Mucosa of descending colon (tissue), 3 donors: ENCODE measurements at regions not wholly inside any gene's neighbourhood (a gene's known extent, or its start where the extent isn't known, plus 50 kb on each side); places are given as distances from the start of the nearest gene placed in this dataset.

Experiments
- ATAC-seq: fragments of 200-7000 bp; cut with Tn5 transposase; one replicate; pipeline ENCODE4 v1.9.1; 2020; ENCODE audit warnings: mild to moderate bottlenecking, moderate library complexity
- DNase-seq, 3 donors: peaks; one replicate each; pipeline ENCODE4 v3.0.0-alpha.2; 2020
- H3K36me3 ChIP-seq: fragments of 200-600 bp; one replicate; pipeline ENCODE4 v1.8.0; 2021; ENCODE audit warnings: low read depth, mild to moderate bottlenecking
- H3K4me1 ChIP-seq: fragments of 200-600 bp; one replicate; pipeline ENCODE4 v1.8.0; 2021; ENCODE audit warnings: low read depth, mild to moderate bottlenecking
- H3K4me3 ChIP-seq: fragments of 200-600 bp; one replicate; pipeline ENCODE4 v1.8.0; 2021; ENCODE audit warnings: mild to moderate bottlenecking
- H3K9me3 ChIP-seq: fragments of 200-600 bp; one replicate; pipeline ENCODE4 v1.8.0; 2021; ENCODE audit warnings: mild to moderate bottlenecking
- CTCF ChIP-seq: fragments of 200-600 bp; IDR thresholded peaks from one replicate; pipeline ENCODE4 v1.8.0; 2022; ENCODE audit warnings: antibody characterized with exemption, mild to moderate bottlenecking
- intact Hi-C, 2 donors: fragments of 100-400 bp; cut with DNase I in 1 of 2; cut with micrococcal nuclease in 1 of 2; formaldehyde crosslinking; loops; one replicate each; pipeline versions ENCODE4 v1.11.0 to v1.11.1; 2022; cut with DNase I, micrococcal nuclease
- donor health status: DM: no; HTN: no; CAD: no; lungs with moderate emphysema.
- donor health status: DM: no; HTN: no; CAD: no.
- donor health status: DM: no; HTN: yes; CAD: no.

- Histone ChIP-seq H3K4me3 (no peak overlapping the region), H3K9me3 (no peaks in the 10 kb centered on the region), H3K4me1 (no peaks in the 10 kb centered on the region), H3K36me3 (no peaks in the 10 kb centered on the region)
- intact Hi-C loops: no loop called here
- DNase-seq (peak in 1 of 3 donors; percentile 14), ATAC-seq (no peak)
- TF ChIP-seq CTCF: no peak
These were observed 134.6 kb downstream of the OLFM1 start for GRCh38 chr9:135221951-135222631.

GRCh38 chr9:135222881-135223760 is 135.7 kb downstream of the OLFM1 start:
- intact Hi-C loops: no loop called here
- no peak for TF ChIP-seq CTCF
- H3K4me1 ChIP-seq: no peaks in the 10 kb centered on the region
- ATAC-seq (no peak), DNase-seq (no peak)
- H3K9me3 ChIP-seq: no peaks in the 10 kb centered on the region
- H3K36me3 ChIP-seq: no peaks in the 10 kb centered on the region
- no peak overlapping the region for H3K4me3 ChIP-seq

- Histone ChIP-seq H3K4me1 (no peaks in the 10 kb centered on the region), H3K36me3 (no peaks in the 10 kb centered on the region), H3K9me3 (no peaks in the 10 kb centered on the region), H3K4me3 (no peak overlapping the region)
- ATAC-seq (peak; percentile 22), DNase-seq (no peak)
- intact Hi-C loops: no loop called here
- no peak for TF ChIP-seq CTCF
These were observed 136.4 kb downstream of the OLFM1 start for GRCh38 chr9:135223831-135224230.

- intact Hi-C loops: no loop called here
- no peaks in the 10 kb centered on the region for H3K36me3 ChIP-seq
- no peak for ATAC-seq
These were observed 136.9 kb downstream of the OLFM1 start for GRCh38 chr9:135224286-135224877.

More at GRCh38 chr9:135224286-135224877, 136.9 kb downstream of the OLFM1 start:
- H3K4me3 ChIP-seq: no peak overlapping the region
- H3K9me3 ChIP-seq: no peaks in the 10 kb centered on the region
- peak in 1 of 3 donors; percentile 39 for DNase-seq
- no peak for TF ChIP-seq CTCF
- no peaks in the 10 kb centered on the region for H3K4me1 ChIP-seq
